ENCODE measurements at regions not wholly inside any gene's neighbourhood (a gene's known extent, or its start where the extent isn't known, plus 50 kb on each side); places are given as distances from the start of the nearest gene placed in this dataset.
A peak's percentile ranks its signal among the peaks of the same experiment; 100 is the strongest.

GRCh38 chr16:87192452-87193073 lies 124.6 kb downstream of the C16orf95 start:
- no peak for ATAC-seq
- peaks cover under 1% of the 10 kb centered on the region for H3K36me3 Mint-ChIP-seq
- no peak for DNase-seq (ENCODE audit: low spot score in 2 of 2)
- H3K27ac Mint-ChIP-seq: no peak overlapping the region
- no peak overlapping the region for H3K4me3 Mint-ChIP-seq
- peaks cover 3% of the 10 kb centered on the region for H3K4me1 Mint-ChIP-seq
- H3K9me3 Mint-ChIP-seq: peaks cover 3% of the 10 kb centered on the region

GRCh38 chr16:87194172-87194571 lies 123.0 kb downstream of the C16orf95 start:
- no peak for ATAC-seq
- H3K36me3 Mint-ChIP-seq: peaks cover 2% of the 10 kb centered on the region
- no peak overlapping the region for H3K27ac Mint-ChIP-seq
- no peaks in the 10 kb centered on the region for H3K9me3 Mint-ChIP-seq
- DNase-seq (ENCODE audit: low spot score in 2 of 2): no peak
- H3K4me1 Mint-ChIP-seq: peaks cover 1% of the 10 kb centered on the region
- H3K4me3 Mint-ChIP-seq: no peak overlapping the region

GRCh38 chr16:87195161-87195560 lies 122.0 kb downstream of the C16orf95 start:
- peaks cover 6% of the 10 kb centered on the region for H3K36me3 Mint-ChIP-seq
- DNase-seq (ENCODE audit: low spot score in 2 of 2) (no peak), ATAC-seq (no peak)
- H3K4me1 Mint-ChIP-seq: peaks cover 8% of the 10 kb centered on the region
- no peak overlapping the region for H3K27ac Mint-ChIP-seq
- H3K9me3 Mint-ChIP-seq: peaks cover 4% of the 10 kb centered on the region
- H3K4me3 Mint-ChIP-seq: no peak overlapping the region

- ATAC-seq (no peak), DNase-seq (ENCODE audit: low spot score in 2 of 2) (no peak)
- Mint-ChIP-seq H3K4me3 (no peak overlapping the region), H3K4me1 (peaks cover 8% of the 10 kb centered on the region), H3K27ac (no peak overlapping the region), H3K9me3 (peaks cover 4% of the 10 kb centered on the region), H3K36me3 (peaks cover 6% of the 10 kb centered on the region)
These were observed 121.0 kb downstream of the C16orf95 start for GRCh38 chr16:87196231-87196630.

GRCh38 chr16:87196661-87197060 lies 120.5 kb downstream of the C16orf95 start:
- Mint-ChIP-seq H3K9me3 (peaks cover 4% of the 10 kb centered on the region), H3K4me1 (peaks cover 8% of the 10 kb centered on the region), H3K36me3 (peaks cover 6% of the 10 kb centered on the region), H3K27ac (no peak overlapping the region), H3K4me3 (no peak overlapping the region)
- ATAC-seq (no peak), DNase-seq (ENCODE audit: low spot score in 2 of 2) (no peak)

- peaks cover 4% of the 10 kb centered on the region for H3K9me3 Mint-ChIP-seq
- H3K36me3 Mint-ChIP-seq: peaks cover 6% of the 10 kb centered on the region
- no peak for DNase-seq (ENCODE audit: low spot score in 2 of 2)
These were observed 118.8 kb downstream of the C16orf95 start for GRCh38 chr16:87198328-87198832.

GRCh38 chr16:87198881-87199280 lies 118.3 kb downstream of the C16orf95 start:
- no peak for ATAC-seq
- Mint-ChIP-seq H3K36me3 (peaks cover 6% of the 10 kb centered on the region), H3K27ac (no peak overlapping the region), H3K4me1 (peaks cover 13% of the 10 kb centered on the region), H3K9me3 (peaks cover 4% of the 10 kb centered on the region), H3K4me3 (no peak overlapping the region)
- DNase-seq (ENCODE audit: low spot score in 2 of 2): no peak

More at GRCh38 chr16:87198328-87198832, 118.8 kb downstream of the C16orf95 start:
- ATAC-seq: no peak
- Mint-ChIP-seq H3K27ac (peak overlapping the region; percentile 37), H3K4me1 (peaks cover 12% of the 10 kb centered on the region), H3K4me3 (no peak overlapping the region)

GRCh38 chr16:87199379-87199778 lies 117.8 kb downstream of the C16orf95 start:
- Mint-ChIP-seq H3K4me1 (peaks cover 13% of the 10 kb centered on the region), H3K27ac (peak overlapping the region; percentile 65), H3K9me3 (peaks cover 4% of the 10 kb centered on the region)

GRCh38 chr16:87199901-87200300 lies 117.3 kb downstream of the C16orf95 start:
- H3K36me3 Mint-ChIP-seq: peaks cover 6% of the 10 kb centered on the region
- no peak for ATAC-seq

More at GRCh38 chr16:87199379-87199778, 117.8 kb downstream of the C16orf95 start:
- DNase-seq (ENCODE audit: low spot score in 2 of 2) (no peak), ATAC-seq (no peak)
- H3K4me3 Mint-ChIP-seq: no peak overlapping the region
- H3K36me3 Mint-ChIP-seq: peaks cover 6% of the 10 kb centered on the region

GRCh38 chr16:87200637-87201036 lies 116.6 kb downstream of the C16orf95 start:
- H3K9me3 Mint-ChIP-seq: peaks cover 4% of the 10 kb centered on the region
- H3K27ac Mint-ChIP-seq: no peak overlapping the region
- DNase-seq (ENCODE audit: low spot score in 2 of 2): no peak
- peaks cover 6% of the 10 kb centered on the region for H3K36me3 Mint-ChIP-seq
- peaks cover 13% of the 10 kb centered on the region for H3K4me1 Mint-ChIP-seq
- no peak overlapping the region for H3K4me3 Mint-ChIP-seq
- ATAC-seq: no peak

More at GRCh38 chr16:87199901-87200300, 117.3 kb downstream of the C16orf95 start:
- Mint-ChIP-seq H3K9me3 (peaks cover 4% of the 10 kb centered on the region), H3K4me3 (no peak overlapping the region), H3K4me1 (peaks cover 13% of the 10 kb centered on the region), H3K27ac (peak overlapping the region; percentile 65)
- DNase-seq (ENCODE audit: low spot score in 2 of 2): no peak

- no peak overlapping the region for H3K4me3 Mint-ChIP-seq
- peaks cover 4% of the 10 kb centered on the region for H3K9me3 Mint-ChIP-seq
- peaks cover 6% of the 10 kb centered on the region for H3K36me3 Mint-ChIP-seq
- no peak for ATAC-seq
- H3K4me1 Mint-ChIP-seq: peaks cover 13% of the 10 kb centered on the region
- no peak overlapping the region for H3K27ac Mint-ChIP-seq
- no peak for DNase-seq (ENCODE audit: low spot score in 2 of 2)
These were observed 116.1 kb downstream of the C16orf95 start for GRCh38 chr16:87201052-87201451.

- Mint-ChIP-seq H3K4me3 (no peak overlapping the region), H3K27ac (no peak overlapping the region), H3K9me3 (peaks cover 4% of the 10 kb centered on the region), H3K36me3 (peaks cover 6% of the 10 kb centered on the region), H3K4me1 (peaks cover 13% of the 10 kb centered on the region)
- no peak for ATAC-seq
- DNase-seq (ENCODE audit: low spot score in 2 of 2): no peak
These were observed 115.4 kb downstream of the C16orf95 start for GRCh38 chr16:87201790-87202189.

GRCh38 chr16:87202346-87202745 lies 114.8 kb downstream of the C16orf95 start:
- H3K36me3 Mint-ChIP-seq: peaks cover 6% of the 10 kb centered on the region
- H3K27ac Mint-ChIP-seq: no peak overlapping the region
- peaks cover 13% of the 10 kb centered on the region for H3K4me1 Mint-ChIP-seq
- DNase-seq (ENCODE audit: low spot score in 2 of 2) (no peak), ATAC-seq (no peak)
- peaks cover 4% of the 10 kb centered on the region for H3K9me3 Mint-ChIP-seq
- no peak overlapping the region for H3K4me3 Mint-ChIP-seq

- ATAC-seq: peak; percentile 78
- Mint-ChIP-seq H3K4me3 (no peak overlapping the region), H3K27ac (no peak overlapping the region), H3K36me3 (peaks cover 6% of the 10 kb centered on the region), H3K9me3 (peaks cover 4% of the 10 kb centered on the region), H3K4me1 (peaks cover 13% of the 10 kb centered on the region)
- peak; percentile 49 to 80 for DNase-seq (ENCODE audit: low spot score in 2 of 2)
These were observed 114.0 kb downstream of the C16orf95 start for GRCh38 chr16:87203060-87203656.

- no peak overlapping the region for H3K27ac Mint-ChIP-seq
- peaks cover 6% of the 10 kb centered on the region for H3K4me1 Mint-ChIP-seq
- H3K4me3 Mint-ChIP-seq: no peak overlapping the region
- no peak for ATAC-seq
- H3K36me3 Mint-ChIP-seq: no peaks in the 10 kb centered on the region
- no peaks in the 10 kb centered on the region for H3K9me3 Mint-ChIP-seq
- no peak for DNase-seq (ENCODE audit: low spot score in 2 of 2)
These were observed 110.3 kb downstream of the C16orf95 start for GRCh38 chr16:87206646-87207451.

Measured in stimulated activated effector memory CD8-positive, alpha-beta T cell treated with anti-CD3 and anti-CD28 coated beads, Interleukin-12 subunit alpha, Interleukin-12 subunit beta, amount 100 ng/mL, for 72 hours (primary cell).